DMS153 treated with DMSO at 0.1 percent for 48 hours (cell line): ENCODE measurements at regions not wholly inside any gene's neighbourhood (a gene's known extent, or its start where the extent isn't known, plus 50 kb on each side); places are given as distances from the start of the nearest gene placed in this dataset.

Experiments
- DNase-seq: peaks from one replicate; lab custom pipeline; 2025; ENCODE audit not compliant: unreplicated experiment; lab: John Stamatoyannopoulos, UW

DNA sequence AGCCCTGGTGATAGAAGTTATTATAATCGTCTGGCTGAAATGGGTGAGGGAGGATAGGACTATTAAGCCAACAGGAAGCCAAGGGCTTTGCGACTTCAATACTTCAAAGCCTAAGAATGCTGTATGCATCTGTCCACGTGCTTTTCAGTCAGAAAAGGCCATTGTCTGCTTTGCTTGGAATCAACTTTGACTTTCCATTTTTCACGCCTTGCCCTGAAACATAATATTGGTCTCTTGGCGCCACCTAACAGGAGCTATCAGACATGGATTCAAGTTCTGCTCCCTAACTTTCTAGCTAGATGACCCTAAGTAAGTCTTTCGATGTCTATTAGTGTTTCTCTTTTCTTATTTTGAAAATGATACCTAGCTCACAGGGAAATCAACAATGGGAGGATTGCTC is 572.6 kb downstream of the TLR4 start:
- DNase-seq: no peak

- no peak for DNase-seq
Observed at GRCh38 chr9:118281772-118282171, 577.6 kb downstream of the TLR4 start.

DNA sequence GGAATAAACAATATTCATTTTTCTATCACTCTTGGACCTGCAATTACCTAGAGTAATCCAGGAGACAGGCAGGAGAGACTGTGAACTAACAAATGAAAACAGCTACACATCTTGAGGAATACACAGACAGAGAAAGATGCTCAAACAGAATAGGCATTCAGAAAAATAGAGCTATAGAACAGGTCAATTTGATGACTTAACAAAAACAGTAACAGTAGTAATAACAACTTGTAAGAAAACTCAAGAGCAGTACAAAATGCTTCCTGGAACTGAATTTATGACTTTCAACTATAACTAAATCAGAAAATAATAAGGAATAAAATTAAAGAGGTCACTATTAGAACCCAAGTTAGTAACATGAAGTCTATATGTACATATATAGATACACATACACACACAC is 579.3 kb downstream of the TLR4 start:
- DNase-seq: no peak

DNA sequence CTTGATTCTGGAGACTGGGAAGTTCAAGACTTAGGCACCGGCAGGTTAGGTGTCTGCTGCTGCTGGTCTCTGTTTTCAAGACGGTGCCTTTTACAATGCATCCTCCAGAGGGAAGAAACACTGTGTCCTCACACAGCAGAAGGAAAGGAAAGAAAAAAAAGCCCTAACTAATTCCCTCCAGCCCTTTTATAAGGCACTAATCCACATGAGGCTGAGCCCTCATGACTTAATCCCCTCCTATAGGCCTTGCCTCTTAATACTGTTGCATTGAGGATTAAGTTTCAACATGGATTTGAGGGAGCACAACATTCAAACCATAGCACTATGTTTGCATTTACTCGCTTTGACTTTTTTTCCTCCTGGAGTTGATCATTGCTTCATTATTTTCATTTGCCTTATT is 585.9 kb downstream of the TLR4 start:
- no peak for DNase-seq

- no peak for DNase-seq
Observed at GRCh38 chr9:118295413-118295812, 591.2 kb downstream of the TLR4 start.

DNA sequence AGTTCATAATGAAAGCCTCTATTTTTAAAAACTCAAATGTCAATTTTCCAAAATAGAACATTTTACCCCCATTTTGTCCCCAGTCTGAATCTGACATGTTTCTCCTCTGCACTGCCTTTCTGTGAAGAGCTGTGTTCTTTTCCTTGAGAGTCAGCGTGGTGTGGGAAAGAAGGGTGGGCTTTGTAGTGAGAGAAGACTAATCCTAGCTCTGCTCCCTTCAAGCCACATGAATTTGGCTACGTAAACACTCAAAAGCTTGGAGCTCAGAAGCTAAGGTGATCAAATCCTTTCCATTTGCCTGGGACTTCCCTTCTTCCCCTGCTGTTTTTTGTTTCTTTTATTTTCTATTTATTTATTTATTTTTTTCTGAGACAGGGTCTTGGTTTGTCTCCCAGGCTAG is 598.5 kb downstream of the TLR4 start:
- no peak for DNase-seq

DNA sequence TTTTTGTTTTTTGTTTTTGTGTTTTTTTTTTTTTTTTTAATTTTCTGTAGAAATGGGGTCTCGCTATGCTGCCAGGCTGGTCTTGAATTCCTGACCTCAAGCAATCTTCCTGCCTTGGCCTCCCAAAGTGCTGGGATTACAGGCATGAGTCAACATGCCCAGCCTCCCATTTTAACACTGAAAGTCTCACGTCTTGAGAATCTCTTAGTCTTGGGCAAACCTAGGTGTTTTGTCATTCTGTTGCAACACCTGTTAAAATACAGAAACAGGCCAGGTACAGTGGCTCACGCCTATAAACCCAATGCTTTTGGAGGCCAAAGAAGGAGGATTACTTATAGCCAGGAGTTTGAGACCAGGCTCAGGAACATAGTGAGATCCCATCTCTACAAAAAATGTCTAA is 599.0 kb downstream of the TLR4 start:
- DNase-seq: no peak

DNA sequence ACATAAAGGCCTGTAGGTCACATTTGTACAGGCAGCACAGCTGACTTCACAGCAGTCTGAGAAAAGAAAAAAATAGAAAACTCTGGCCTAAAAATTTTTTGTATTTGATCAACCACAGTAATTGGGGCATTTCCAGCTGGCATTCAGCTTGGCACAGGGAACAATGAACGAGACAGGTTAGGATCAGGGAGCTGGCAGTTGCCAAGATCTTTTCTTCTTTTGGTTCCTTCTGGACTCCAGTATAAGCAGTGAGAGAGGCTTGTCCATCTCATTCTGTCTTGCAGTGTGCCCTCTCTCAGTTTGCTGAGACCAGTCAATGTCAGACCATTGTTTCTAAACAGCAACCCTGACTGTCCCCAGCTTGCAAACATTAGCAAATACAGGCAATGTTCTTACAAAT is 601.1 kb downstream of the TLR4 start:
- DNase-seq: no peak

- DNase-seq: no peak
Observed at GRCh38 chr9:118306801-118307200, 602.6 kb downstream of the TLR4 start.

DNA sequence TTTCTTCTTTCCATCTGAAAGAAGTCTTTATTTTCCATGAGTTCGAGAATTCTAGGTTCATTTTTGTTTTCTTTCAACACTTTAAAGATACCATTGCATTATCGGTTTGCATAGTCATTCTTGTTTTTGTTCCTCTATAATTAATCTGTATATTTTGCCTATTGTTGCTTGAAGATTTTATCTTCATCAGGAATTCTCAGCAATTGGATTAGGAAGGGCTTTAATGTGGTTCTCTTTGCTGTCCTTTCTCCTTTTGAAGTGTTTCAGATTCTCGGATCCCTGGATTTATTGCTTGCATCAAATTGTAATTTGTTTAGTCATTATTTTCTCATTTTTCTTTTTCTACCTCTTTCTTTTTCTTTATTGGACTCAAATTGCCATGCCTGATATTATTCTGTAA is 609.8 kb downstream of the TLR4 start:
- no peak for DNase-seq

DNA sequence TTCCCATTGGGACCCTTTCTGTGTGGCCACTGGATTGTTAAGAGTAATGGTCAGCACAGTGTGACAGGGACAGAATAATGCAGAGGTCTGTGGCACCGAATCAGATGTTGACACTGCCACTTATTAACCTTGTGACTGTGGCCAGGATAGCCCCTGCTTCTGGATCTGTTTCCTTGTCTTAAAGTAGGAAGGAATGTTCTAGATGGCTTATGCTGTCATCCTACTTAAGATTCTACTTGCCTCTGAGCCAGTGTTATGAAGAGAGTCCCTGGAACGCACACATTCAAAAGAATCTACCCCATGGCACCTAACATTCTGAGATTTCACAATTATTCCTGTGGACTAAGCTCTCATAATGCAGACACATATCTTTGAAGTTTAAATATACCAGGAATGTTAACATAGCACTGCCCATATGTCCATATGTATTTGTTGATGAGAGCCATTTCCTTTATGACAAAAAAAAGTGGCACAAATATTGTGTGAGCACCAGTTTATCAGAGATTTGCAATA is 612.7 kb downstream of the TLR4 start:
- no peak for DNase-seq

DNA sequence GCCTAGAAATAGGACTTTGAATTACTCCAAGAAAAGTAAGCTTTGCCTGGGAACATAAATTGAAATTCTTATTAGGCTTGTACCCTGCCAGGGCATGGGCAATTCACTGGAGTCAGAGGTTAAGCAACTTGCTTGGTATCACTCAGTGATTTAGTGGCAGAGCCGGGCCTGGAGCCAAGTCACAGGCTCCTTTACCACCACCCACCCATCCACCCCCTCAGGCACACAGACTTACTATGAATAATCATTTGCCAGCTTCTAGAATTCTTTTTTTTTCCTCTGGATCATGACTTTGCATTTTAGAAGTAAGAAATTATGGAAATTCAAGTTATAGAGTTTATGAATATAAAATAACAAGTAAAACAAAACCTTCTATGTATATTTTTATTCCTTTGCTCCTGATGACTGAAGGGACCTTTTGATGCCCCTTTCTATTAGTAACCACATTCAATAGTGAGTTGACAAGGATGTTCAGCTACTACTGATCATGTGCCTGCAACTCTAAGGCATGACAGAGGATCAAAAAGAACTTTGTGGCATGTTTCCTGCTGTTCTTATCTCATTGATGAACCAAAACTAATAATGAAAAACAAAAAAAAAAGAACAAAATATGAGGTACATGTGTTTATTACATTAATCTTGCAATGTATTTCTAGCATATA is 614.7 kb downstream of the TLR4 start:
- no peak for DNase-seq

- DNase-seq: no peak
Observed at GRCh38 chr9:118321788-118322187, 617.6 kb downstream of the TLR4 start.

- DNase-seq: no peak
Observed at GRCh38 chr9:118324706-118325105, 620.5 kb downstream of the TLR4 start.

DNA sequence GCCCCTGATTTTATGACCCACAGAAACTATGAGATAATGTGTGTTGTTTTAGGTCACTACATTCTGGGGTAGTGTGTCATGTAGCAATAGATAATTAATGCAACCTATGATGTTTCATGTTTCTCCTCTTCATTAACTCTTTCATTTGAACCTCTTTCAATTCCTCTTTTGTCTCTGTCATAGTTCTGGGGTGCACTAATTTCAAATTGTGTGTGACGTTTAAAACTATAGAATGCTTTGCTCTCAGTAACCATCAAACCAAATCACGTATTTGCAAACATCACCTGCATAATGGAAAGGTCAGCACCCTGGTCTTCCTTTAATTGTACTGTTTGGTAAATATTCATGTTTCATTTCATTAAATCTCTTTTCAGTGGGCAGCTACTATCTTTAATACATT is 621.6 kb downstream of the TLR4 start:
- no peak for DNase-seq

- no peak for DNase-seq
Observed at GRCh38 chr9:118326326-118326725, 622.1 kb downstream of the TLR4 start.

DNA sequence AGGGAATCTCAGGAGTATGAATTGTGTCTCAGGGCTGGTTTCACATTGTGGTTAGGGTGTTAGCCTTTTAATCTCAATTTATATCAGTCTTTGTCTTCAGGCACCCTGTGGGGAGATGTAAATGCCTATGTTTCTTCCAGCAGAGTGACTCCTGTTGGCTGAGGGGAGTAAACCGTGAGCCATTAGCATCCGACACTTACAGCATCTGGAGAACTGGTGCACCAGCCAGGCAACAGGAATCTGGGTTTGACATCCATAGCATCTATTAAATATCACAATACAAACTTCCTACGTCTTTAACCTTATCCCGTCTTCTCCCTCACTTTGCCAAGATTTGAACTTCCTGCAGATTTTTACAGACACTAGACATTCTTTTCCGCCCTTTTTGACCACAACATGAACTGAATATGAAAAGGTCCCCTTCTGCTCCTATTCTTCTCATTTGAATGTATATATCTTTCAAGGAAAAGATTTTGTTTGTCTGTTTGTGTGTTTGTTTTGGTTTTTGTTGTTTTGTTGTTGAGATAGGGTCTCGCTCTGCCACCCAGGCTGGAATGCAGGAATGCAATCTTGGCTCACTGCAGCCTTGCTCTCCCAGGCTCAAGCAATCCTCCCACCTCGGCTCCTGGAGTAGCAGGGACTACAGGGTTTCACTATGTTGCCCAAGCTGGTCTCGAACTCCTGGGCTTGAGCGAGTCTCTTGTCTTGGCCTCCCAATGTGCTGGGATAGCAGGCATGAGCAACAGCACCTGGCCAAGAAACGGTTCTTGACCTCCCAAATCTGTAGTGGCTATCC is 626.2 kb downstream of the TLR4 start:
- DNase-seq: no peak

DNA sequence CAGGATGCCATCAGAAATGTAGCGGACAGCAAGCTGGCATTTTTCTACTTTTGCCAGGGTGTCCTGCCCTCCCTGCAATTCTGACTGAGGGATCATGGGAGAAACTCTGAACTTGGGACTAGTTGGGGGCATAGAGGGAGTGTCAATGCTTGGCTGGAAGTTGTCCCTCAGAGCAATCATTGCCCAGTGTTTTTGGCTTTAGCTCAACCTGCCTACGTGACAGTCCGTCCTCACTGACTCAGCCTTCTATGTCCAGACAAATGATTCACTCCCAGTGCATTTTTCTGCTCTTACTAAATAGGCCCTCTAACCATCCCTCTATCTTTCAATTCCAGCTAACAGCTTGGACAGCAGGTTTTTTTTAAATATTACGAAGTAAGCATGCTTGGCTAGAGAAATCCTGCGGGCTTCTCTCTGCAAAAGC is 627.4 kb downstream of the TLR4 start:
- no peak for DNase-seq

DNA sequence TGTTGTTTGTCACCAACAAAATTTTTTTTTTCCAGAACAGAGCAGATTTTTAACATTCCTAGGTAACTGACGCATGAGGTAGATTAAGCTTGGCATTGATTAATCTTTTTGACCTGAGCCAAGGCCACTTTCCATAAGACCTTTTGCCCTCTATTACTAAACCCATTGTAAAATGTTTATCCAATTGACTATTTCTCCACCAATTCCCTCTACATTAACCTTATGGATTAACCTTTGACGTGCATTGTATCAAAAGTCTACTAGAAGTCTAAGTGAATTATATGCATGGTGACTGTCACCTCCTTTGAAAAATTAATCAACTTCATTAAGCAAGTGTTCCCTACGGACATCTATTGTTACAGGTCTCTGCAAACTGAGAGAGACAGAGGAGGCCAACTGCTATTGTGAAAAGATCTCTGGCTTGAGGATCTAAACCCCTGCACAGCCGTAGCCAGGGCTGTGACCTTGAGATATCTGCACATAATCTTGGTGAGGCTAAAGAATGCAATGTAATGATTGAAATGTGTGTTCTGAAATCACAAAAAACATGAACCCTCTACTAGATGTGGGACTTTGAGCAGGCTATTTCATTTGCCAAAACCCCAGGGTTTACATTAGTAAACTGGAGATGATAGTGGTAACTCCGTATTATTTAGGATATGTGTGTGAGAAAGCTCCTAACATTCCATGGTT is 632.2 kb downstream of the TLR4 start:
- DNase-seq: no peak

GRCh38 chr9:118336943-118337330 is 632.7 kb downstream of the TLR4 start:
- no peak for DNase-seq

- DNase-seq: no peak
Observed at GRCh38 chr9:118360036-118360435, 655.8 kb downstream of the TLR4 start.

DNA sequence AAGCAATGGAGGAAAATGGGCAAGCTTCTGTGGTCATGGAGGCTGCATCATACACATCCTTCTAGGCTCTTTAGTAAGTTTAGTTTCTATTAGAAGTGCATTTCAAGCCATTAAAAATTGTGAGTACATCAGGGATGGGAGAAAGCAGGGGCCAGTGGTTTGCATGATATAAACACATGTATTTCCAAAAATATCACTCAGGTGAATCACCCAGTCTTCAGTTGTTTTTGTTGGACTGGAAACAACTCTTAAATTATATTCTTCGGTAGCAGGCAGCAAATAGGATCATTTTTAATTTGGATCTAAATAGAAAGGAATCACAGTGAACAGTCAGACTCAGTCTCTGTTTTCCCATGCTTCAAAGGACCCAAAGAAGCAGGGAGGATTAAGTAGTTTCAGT is 657.9 kb downstream of the TLR4 start:
- DNase-seq: no peak
